Endothelial cell of umbilical vein (primary cell): ENCODE measurements at regions not wholly inside any gene's neighbourhood (a gene's known extent, or its start where the extent isn't known, plus 50 kb on each side); places are given as distances from the start of the nearest gene placed in this dataset.

ENCODE experiments used
- CTCF ChIP-seq, 2 donors: IDR thresholded peaks; 1 replicate in 1 of 2; 2 replicates in 1 of 2; pipeline ENCODE4 v1.5.1; 2011; ENCODE audit warnings: low read length in 2 of 2, mild to moderate bottlenecking in 2 of 2, moderate library complexity in 2 of 2, control low read depth in 1 of 2, inconsistent platforms in 1 of 2, low read depth in 1 of 2; ENCODE audit not compliant: insufficient read depth in 1 of 2; ENCODE audit errors: extremely low read depth in 1 of 2
- EZH2 ChIP-seq: IDR thresholded peaks from 2 replicates; pipeline ENCODE4 v1.6.1; 2012; ENCODE audit warnings: borderline replicate concordance, low read depth, mild to moderate bottlenecking, moderate library complexity, low read length, inconsistent platforms; ENCODE audit not compliant: severe bottlenecking
- GATA2 ChIP-seq: IDR thresholded peaks from 2 replicates; pipeline ENCODE4 v1.7.0; 2011; ENCODE audit warnings: low read depth, mild to moderate bottlenecking, moderate library complexity, mixed read lengths, low read length; ENCODE audit not compliant: insufficient read length, insufficient read depth
- MAX ChIP-seq: IDR thresholded peaks from 2 replicates; pipeline ENCODE4 v1.6.1; 2011; ENCODE audit not compliant: insufficient read depth, insufficient read length
- POLR2A ChIP-seq: IDR thresholded peaks from 2 replicates; pipeline ENCODE4 v1.6.1; 2012; ENCODE audit warnings: low read depth, mild to moderate bottlenecking, control low read depth, low read length
- POLR2AphosphoS5 ChIP-seq: IDR thresholded peaks from 2 replicates; pipeline ENCODE4 v1.6.1; 2012; ENCODE audit warnings: low read depth, mild to moderate bottlenecking, control low read depth, low read length, moderate library complexity; ENCODE audit not compliant: insufficient read depth

- TF ChIP-seq CTCF (IDR thresholded peaks at IDR 0.05; ENCODE audit: extremely low read depth in 1 of 2, insufficient read depth in 1 of 2, low read depth in 1 of 2, low read length in 2 of 2) (no peak), POLR2A (no peak), POLR2AphosphoS5 (no peak), MAX (no peak), EZH2 (no peak), GATA2 (no peak)
These were observed 260.3 kb downstream of the MYCN start for GRCh38 chr2:16200554-16201193.
